Left ventricle myocardium inferior (tissue), 1 donor: ENCODE measurements at regions not wholly inside any gene's neighbourhood (a gene's known extent, or its start where the extent isn't known, plus 50 kb on each side); places are given as distances from the start of the nearest gene placed in this dataset.
A peak's percentile ranks its signal among the peaks of the same experiment; 100 is the strongest.

ENCODE experiments used
- DNase-seq: peaks from one replicate; pipeline ENCODE4 v3.0.0-alpha.2; 2020
- H3K27ac ChIP-seq: fragments of 200-600 bp; replicated peaks from 2 replicates; pipeline ENCODE4 v1.8.0; 2021
- H3K27me3 ChIP-seq: fragments of 200-600 bp; 2 replicates; pipeline ENCODE4 v1.8.0; 2021; ENCODE audit warnings: low read depth
- H3K36me3 ChIP-seq: fragments of 200-600 bp; 2 replicates; pipeline ENCODE4 v1.8.0; 2021
- H3K4me1 ChIP-seq: fragments of 200-600 bp; 2 replicates; pipeline ENCODE4 v1.8.0; 2021
- H3K4me3 ChIP-seq: fragments of 200-600 bp; 2 replicates; pipeline ENCODE4 v1.8.0; 2021; ENCODE audit warnings: mild to moderate bottlenecking, moderate library complexity
- H3K9me3 ChIP-seq: fragments of 200-600 bp; replicated peaks from 2 replicates; pipeline ENCODE4 v1.8.0; 2021
- intact Hi-C: fragments of 100-400 bp; cut with micrococcal nuclease; formaldehyde crosslinking; loops from one replicate; pipeline ENCODE4 v1.11.0; 2022
- TF ChIP-seq, protein P1 (sequence below): fragments of 200-600 bp; IDR thresholded peaks from 2 replicates; pipeline ENCODE4 v1.8.0; 2021; ENCODE audit warnings: antibody characterized with exemption, mild to moderate bottlenecking, borderline replicate concordance
- donor health status: DM: no; HTN: yes; CAD: no; lungs with severe emphysema.

DNA sequence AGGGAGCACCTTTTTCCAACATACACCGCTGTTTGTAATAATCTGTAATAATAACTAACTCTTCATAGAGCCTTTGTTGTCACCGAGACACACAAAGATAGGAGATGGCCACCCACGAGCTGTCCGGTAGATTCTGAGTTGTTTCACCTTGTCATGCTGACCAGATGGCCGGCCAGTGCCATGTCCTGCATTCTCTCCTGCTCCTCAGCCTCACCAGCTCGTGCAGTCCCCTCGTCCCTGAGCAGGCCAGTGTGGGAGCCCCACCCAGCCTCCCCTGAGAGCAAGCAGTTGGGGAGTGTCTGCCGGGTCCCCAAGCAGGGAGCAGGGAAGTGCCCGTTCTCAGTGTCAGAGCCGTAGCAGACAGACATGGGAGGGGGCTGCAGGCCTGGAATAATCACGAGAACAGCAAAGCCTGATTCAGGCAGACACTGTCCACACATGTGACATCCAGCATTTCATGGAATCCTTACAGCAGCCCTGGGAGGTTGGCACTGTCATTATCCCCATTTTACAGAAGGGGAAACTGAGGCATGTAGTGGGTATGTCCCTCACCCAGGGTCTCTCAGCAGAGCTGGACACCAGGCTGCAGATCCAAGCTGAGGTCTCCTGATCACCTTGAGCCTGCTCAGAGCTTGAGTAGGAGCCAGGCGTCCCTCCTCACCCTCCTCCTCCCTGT, 178.5 kb upstream of the CIBAR2 start:
- no peaks in the 10 kb centered on the region for H3K36me3 ChIP-seq
- H3K27ac ChIP-seq, result peak overlapping the region; percentile 15
- DNase-seq, result no peak
- intact Hi-C loops, result no loop called here
- TF ChIP-seq, protein P1, sequence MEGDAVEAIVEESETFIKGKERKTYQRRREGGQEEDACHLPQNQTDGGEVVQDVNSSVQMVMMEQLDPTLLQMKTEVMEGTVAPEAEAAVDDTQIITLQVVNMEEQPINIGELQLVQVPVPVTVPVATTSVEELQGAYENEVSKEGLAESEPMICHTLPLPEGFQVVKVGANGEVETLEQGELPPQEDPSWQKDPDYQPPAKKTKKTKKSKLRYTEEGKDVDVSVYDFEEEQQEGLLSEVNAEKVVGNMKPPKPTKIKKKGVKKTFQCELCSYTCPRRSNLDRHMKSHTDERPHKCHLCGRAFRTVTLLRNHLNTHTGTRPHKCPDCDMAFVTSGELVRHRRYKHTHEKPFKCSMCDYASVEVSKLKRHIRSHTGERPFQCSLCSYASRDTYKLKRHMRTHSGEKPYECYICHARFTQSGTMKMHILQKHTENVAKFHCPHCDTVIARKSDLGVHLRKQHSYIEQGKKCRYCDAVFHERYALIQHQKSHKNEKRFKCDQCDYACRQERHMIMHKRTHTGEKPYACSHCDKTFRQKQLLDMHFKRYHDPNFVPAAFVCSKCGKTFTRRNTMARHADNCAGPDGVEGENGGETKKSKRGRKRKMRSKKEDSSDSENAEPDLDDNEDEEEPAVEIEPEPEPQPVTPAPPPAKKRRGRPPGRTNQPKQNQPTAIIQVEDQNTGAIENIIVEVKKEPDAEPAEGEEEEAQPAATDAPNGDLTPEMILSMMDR, result no peak
- no peaks in the 10 kb centered on the region for H3K9me3 ChIP-seq
- H3K4me3 ChIP-seq, result no peak overlapping the region
- H3K27me3 ChIP-seq, result no peaks in the 10 kb centered on the region
- peaks cover 41% of the 10 kb centered on the region for H3K4me1 ChIP-seq

DNA sequence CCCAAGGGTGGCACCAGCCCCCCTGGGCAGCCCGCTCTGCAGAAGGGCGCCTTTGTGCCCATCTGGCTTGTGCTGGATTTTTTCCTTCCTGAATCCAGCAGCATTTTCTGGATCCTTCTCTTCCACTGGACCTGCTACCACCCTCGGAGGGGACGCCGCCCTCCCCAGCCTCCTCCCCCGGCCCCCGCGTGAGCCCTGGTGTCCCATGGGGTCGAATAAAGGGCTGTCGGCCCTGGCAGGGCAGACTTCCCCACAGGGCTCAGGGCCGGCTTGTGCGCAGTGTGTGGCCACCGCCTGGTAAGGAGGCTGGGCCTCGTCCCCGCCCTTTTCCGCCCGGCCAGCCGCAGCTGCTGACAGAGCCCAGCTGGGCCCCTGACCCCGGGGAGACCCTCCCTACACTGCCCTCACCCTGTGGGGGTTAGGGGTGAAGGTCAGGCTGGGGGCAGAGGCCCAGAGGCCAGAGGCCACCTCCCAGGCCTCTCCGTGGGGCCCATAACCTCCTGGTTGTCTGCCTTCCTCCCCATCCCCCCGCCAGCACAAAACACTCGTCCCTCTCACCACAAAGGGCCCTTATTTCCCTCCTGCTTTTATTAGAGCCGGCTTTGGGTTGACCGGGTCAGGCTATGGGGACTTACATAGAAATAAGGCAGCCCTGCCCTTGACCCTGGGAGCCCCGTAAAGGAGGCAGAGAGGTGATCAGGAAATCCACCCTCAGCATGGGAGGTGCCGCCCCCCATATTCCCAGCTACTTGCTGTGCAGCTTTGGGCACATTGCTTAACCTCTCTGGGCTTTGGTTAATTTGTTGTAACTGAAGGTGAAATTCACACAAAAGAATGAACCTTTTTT, 179.3 kb upstream of the CIBAR2 start:
- H3K36me3 ChIP-seq, result no peaks in the 10 kb centered on the region
- peak; percentile 60 for DNase-seq
- TF ChIP-seq, protein P1, result no peak

DNA sequence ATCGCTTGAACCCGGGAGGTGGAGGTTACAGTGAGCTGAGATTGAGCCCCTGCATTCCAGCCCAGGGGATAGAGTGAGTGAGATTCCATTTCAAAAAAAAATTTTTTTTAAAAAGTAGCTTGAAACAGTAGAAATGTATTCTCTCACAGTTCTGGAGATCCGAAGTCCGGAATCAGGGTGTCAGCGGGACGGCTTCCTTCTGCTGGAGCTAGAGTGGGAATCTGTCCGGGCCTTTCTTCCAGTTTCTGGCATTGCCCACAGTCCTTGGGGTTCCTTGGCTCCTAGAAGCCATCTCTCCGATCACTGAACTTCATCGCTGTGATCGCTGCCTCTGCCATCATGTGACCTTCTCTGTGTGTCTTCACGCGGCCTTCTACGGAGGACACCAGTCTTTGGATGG, 181.2 kb upstream of the CIBAR2 start:
- Histone ChIP-seq H3K27ac (no peak overlapping the region), H3K4me1 (peaks cover 27% of the 10 kb centered on the region), H3K4me3 (no peak overlapping the region), H3K27me3 (no peaks in the 10 kb centered on the region), H3K9me3 (no peaks in the 10 kb centered on the region), H3K36me3 (no peaks in the 10 kb centered on the region)
- DNase-seq, result no peak
- TF ChIP-seq, protein P1, result no peak
- intact Hi-C loops, result no loop called here

More for the DNA sequence above, 179.3 kb upstream of the CIBAR2 start:
- no peaks in the 10 kb centered on the region for H3K9me3 ChIP-seq
- intact Hi-C loops, result no loop called here
- no peaks in the 10 kb centered on the region for H3K27me3 ChIP-seq
- H3K4me3 ChIP-seq, result no peak overlapping the region
- peak overlapping the region; percentile 15 for H3K27ac ChIP-seq
- H3K4me1 ChIP-seq, result peaks cover 34% of the 10 kb centered on the region

DNA sequence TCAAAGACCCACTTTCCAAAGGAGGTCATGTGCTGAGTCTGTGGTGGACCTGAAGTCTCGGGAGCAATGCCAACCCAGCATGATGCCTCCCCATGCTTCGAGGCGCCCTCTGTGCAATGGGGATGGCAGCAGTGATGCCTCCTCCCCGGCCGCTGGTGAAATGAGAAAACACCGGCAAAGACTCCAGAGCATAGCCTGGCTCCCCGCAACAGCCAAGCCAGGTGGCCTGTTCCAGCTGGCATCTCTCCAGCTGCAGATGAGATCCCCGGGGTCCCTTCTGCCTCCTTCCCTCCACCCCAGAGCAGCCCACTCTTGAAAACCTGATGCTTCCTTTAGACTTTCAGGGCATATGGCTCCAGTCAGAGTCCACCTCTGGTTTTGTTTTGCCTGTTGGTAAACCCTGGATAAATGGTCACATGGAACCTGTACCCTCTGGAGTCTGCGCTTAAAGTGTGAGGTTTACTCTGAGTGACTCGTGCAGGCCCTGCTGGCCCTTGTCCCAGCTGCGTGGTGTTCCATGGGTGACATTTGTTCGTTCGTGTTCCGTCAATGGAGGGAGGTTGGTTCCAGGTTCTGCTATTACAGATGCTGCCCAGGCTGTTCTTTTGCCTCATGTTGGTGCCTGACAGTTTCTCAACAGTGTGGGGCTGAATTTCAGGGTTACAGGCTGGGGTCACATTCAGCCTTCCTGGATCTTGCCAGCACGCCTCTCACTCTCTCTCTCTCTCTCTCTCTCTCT, 181.8 kb upstream of the CIBAR2 start:
- no peak for DNase-seq
- no peak overlapping the region for H3K4me3 ChIP-seq
- TF ChIP-seq, protein P1, result no peak

DNA sequence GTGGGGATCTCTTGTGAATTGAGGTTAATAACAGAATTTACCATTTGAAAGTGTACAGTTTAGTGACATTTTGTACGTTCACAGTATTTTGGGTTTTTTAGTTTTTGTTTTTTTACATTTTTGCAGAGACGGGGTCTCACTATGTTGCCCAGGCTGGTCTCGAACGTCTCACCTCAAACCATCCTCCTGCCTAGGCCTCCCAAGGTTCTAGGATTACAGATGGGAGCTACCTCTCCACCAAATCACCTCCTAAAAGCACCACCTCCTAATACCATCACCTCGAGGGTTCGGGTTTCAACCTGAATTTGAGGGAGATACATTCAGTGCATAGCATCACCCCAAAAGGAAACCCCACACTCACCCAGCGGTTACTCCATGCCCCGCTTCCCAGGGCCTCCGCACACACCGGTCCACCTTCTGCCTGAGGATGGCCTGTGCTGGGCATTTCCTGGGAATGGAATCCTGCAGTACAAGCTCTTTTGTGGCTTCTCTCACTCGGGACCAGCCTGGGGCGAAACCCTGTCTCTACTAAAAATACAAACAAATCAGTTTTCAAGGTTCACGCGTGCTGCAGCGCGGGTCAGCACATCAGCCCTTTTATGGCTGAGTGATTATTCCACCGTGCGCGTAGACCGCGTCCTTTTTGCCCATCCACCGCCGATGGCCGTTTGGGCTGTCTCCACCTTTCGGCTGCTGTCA, 182.7 kb upstream of the CIBAR2 start:
- DNase-seq, result no peak
- Histone ChIP-seq H3K36me3 (no peaks in the 10 kb centered on the region), H3K4me1 (peaks cover 27% of the 10 kb centered on the region), H3K27ac (no peak overlapping the region), H3K4me3 (no peak overlapping the region), H3K9me3 (no peaks in the 10 kb centered on the region), H3K27me3 (no peaks in the 10 kb centered on the region)
- intact Hi-C loops, result no loop called here
- TF ChIP-seq, protein P1, result no peak

More for the DNA sequence above, 181.8 kb upstream of the CIBAR2 start:
- no peaks in the 10 kb centered on the region for H3K27me3 ChIP-seq
- H3K27ac ChIP-seq, result peak overlapping the region; percentile 19
- H3K36me3 ChIP-seq, result no peaks in the 10 kb centered on the region
- peaks cover 27% of the 10 kb centered on the region for H3K4me1 ChIP-seq
- H3K9me3 ChIP-seq, result no peaks in the 10 kb centered on the region
- intact Hi-C loops, result no loop called here
